HG03066 (cell line): ENCODE measurements at regions not wholly inside any gene's neighbourhood (a gene's known extent, or its start where the extent isn't known, plus 50 kb on each side); places are given as distances from the start of the nearest gene placed in this dataset.
"Not testable (repeated sequence)": the region's sequence is repeated elsewhere in the genome, so short reads cannot be mapped to it uniquely, and the experiment has no call there.

Experiments used
- ATAC-seq: cut with Tn5 transposase; IDR thresholded peaks from one replicate; pipeline ENCODE4 v1.9.1; 2021; ENCODE audit warnings: low read depth; ENCODE audit not compliant: unreplicated experiment

DNA sequence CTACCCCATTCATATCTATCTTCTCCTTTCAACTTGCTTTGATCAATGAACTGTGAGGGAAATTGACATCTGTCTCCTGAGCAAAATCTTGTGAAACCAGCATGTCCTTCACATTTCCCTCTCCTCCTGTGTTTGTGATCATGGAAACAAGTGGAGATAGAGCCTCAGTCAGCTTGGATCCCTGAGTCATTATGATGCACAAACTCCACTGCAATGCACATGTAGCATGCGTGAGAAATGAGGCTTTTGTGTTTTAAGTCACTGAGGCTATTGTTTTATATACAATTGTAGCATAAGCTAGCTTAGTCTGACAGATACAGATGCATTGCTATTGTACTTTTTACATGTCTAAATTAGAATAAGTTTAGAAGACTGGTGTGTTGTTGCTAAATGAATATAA, 85.2 kb upstream of the HNMT start:
- no peak for ATAC-seq

DNA sequence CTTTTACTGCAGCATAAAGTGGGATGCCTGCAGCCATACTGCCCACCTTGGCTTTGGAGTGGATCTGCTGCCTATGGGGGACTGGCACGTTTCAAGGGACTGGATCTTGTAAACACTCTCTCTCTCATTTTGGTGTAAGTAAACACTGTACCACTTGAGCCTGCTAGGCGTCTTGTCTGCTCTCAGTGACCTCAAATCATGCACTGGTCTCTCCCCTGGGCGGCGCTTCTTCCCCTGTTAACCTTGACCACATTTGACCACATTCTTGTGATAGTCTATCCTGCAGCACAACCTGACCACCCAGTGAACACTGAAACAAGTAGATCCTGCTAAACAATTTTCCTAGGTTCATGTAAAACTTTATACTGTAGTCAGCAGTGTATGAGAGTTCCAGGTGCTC, 82.6 kb upstream of the HNMT start:
- ATAC-seq = no peak

DNA sequence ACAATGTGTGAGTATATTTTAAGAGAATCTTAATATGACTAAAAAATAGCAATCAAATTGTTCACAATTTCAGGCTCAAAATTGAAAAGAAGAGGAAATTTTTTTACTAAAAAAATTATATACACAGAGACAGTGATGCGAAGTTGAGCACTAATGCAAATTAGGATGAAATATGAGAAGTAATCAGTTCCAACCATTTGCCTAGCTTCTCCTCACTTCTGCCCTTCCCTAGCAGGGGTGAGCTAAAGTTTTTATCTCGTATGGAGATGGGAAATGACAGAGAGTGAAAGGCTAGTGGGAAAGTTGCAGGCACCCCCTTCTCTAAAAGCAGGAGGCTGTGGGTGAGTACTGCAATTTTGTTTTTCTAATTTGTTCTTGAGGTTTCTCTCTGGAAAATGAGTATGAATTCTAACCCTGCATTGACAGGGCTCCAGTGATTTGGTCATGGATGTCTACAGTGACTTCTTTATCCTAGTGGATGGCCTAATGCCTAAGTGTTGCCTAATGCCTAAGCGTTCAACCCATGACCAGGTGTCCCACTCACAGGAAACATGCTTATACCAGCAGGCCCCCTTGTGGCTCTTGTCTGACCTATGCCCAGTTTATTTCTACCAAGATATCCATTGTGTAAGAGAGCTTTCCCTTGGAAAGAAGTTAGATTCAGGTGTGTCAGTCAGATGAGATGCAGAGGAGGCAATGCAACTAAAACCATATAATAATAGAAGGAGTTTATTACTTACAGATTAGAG, 78.0 kb upstream of the HNMT start:
- no peak for ATAC-seq

DNA sequence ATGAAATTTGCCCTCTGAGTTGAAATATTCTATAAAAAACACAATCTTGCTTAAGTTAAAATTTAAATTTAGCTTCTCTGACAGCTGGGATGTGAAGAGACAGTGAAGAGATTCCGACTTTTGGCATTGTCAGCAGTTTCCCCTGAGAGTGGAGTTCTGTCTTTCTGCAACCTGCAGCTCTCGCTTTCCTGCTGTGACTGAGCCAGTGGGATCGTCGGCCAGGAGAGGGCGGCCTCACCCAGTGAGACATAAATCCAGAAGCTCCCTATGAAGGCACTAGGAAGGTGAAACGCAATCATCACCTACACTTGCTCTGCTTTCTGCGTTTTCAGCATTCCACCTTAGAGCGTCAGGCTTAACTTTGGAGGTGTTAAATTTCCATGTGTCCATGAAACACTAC, 75.4 kb upstream of the HNMT start:
- no peak for ATAC-seq

DNA sequence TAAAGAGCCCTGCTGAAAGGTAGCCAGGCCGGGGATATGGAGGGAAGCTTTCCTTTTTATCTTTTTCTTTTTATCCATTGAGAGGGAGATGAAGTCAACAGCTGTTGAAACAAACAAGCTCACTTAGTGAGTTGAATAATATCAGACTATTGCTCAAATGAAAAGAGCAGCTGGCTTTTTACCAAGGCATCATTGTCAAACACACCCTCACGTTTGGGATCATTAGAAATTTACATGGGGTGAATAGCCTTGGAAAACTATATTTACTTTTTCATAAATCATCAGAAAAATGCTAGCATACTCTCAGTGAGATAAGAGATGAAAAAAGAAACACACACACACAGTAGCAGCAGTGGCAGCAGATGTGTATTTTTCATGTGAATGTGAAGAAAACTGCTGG, 71.5 kb upstream of the HNMT start:
- no peak for ATAC-seq

DNA sequence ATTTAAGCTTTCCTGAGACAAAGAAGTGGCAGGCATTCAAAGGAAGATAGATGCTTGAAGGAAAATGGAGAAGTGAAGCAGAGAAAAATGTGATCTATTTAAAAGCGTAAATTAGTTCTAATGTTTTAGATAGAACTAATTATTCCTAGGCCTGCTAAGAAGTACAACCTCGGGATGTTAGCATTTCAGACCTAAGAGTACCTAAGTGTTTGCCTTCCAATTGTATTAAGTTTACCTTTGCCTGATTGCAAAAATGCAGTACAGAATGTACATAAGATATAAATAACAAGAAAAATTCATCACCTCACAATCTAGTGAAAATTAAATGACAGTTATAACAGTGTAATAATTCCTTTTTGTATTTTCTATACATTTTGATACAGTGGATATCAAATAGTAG, 71.1 kb upstream of the HNMT start:
- no peak for ATAC-seq

DNA sequence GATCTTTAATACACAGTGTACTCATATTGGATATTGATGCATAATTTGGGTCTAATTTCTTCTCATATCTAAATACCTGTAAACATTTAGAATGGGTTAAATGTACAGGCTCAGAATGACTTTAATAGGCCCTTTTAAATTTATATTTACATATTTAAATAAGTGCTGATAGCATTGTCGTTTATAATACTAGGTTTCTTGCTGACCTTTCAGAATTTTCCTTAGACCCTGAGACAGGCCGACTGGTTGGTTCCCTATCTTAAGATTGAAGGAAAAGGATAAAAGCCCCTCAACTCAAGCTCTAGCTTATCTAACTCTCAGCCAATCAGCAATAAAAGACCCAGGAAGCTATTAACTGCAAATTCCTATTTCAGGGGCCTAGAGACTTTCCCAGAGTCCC, 67.8 kb upstream of the HNMT start:
- ATAC-seq = no peak

DNA sequence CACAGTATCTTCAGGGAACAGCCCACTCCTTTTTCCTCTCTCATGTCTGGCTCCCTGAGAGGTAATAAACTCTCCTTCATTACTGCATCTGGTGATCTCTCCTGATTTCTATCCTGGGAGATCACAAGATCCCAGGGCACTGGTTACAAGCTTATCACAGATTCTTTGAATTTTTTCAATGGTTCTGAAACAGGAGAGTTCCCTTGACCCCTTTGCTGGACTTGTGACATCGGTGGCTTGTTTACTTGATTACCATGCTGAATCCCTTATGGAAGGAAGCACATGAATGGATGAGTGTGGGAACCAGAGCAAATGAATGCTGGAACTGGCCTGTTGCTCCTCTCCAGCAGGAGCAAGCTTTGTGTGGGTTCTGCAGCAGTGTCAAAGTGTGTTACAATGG, 67.2 kb upstream of the HNMT start:
- no peak for ATAC-seq

DNA sequence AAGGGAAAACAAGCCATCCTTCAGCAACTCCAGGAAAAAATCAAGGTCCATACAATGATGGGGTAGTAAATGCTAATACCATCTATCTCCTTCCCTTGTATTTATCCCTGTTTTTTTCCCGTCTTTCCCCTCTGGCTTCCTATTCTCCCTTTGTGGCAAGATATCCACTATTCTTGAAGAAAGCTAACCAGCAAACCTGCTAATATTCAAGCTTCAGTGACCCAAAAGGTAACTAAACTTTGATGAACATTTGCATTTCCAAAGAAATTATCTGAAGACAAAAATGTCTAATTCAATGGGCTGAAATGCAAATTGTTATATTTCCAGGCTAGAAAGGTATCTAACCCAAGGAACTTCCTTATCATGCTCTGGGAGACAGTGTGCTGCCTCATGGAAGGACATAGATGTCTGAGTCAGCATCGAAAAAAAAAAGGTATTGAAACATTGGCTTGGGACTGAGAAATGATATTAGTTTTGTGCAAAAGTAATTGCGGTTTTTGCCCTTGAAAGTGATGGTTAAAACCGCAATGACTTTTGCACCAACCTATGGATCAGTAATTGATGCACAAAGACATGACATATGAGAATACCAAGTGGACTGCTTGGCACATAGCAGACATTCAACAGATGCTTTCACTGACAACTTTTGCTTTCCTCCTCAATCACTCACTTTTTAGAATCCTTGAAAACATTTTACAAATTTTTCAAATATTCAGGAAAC, 63.7 kb upstream of the HNMT start:
- ATAC-seq = no peak

DNA sequence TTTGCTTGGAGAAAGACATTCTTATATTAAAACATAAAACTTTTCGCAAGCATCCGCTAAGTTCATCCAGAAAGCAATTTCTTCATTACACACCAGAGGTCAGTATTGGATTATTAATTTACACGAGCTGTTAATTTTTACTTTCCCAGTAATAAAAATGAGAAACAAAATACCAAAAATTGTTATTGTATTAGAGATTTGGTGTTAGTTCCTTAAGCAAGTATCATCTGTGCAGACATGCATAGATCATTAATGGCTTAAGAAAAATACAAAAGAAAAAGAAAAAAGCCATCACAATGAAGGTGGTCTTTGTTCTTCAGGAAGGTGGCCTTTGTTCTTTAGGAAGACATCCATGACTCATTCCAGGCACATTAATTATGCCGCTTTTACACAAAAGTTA, 53.6 kb upstream of the HNMT start:
- ATAC-seq = no peak

DNA sequence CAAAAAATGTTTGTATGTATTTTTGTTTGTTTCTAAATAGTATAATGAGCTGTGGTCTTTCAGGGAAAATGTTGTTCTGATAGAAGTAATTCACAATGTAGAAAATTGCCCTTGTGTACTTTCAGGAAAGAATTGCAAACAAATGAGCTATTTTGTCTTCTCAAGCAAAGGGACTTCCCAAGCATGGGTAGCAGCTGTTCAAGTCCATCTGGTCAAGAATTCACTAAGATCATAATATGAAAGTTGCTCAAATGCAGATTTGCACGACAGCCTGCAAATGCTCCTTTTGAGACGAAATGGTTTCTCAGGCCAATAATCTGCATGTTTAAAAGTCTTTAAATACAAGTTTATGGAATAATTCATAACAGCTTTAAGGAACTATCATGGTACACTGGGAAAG, 51.9 kb upstream of the HNMT start:
- no peak for ATAC-seq

DNA sequence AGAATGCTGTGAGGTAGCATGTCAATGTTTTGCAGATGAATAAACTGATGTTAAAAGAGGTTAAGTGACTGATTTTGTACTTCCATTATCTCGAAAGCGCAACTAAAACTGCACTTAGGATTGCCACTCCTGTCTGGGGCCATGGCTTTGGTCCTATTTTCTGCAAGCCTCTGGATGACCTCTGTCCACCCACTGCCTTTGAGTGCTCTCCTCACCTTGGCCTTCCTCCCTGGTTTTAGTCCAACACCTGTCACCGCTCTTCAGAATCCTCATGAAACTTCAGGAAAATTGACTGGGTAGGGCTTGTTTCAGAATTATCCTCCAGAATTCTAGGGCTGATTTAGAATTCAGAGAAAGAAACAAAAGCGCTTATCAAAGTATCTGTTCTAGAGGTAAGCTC, 51.1 kb upstream of the HNMT start:
- no peak for ATAC-seq

DNA sequence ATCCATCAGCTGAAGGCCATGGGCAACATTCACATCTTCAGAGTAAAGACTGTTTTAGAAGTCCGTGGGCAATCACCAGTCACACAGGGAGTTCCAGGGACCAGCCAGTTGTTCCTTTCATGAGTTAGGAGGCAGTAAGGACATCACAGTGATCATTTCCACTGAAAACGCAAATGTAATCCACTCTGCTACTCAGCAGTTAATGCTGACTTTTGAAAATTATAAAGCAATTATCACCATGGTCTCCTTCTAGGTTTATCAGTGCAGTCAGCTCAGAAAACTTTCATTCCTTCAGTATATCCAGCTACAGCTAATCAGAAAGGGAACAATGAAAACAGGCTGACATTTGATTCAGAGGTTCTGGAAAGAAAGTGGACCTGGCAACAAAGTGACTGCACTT, 50.6 kb upstream of the HNMT start:
- ATAC-seq = not testable (repeated sequence)
